CD4-positive, alpha-beta T cell treated with Interleukin-12 subunit alpha and Interleukin-12 subunit beta, for 1 hour (primary cell): ENCODE measurements at regions not wholly inside any gene's neighbourhood (a gene's known extent, or its start where the extent isn't known, plus 50 kb on each side); places are given as distances from the start of the nearest gene placed in this dataset.

Experiments used
- DNase-seq: peaks from one replicate; pipeline ENCODE4 v3.0.0-alpha.2; 2020

DNA sequence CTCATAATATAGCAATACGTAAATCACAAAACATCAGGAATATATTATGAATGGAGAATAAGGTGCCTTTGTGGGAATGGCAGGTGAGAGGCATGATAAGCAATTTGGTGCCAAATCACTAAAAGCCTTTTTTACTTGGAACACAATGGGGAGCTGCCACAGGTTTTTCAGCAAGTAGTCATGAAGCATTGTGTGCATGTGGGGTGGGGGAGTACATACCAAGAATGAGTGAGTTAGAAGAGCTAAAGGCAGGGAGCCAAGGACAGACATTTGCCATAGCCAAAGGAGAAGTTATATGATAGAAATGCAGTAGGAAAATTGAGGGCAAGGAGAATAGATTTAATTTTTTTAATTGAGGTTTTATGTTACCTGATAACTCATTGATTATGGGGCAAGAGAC, 445.0 kb upstream of the SMC2 start:
- no peak for DNase-seq

- no peak for DNase-seq
These were observed 436.0 kb upstream of the SMC2 start for GRCh38 chr9:103658156-103658555.

DNA sequence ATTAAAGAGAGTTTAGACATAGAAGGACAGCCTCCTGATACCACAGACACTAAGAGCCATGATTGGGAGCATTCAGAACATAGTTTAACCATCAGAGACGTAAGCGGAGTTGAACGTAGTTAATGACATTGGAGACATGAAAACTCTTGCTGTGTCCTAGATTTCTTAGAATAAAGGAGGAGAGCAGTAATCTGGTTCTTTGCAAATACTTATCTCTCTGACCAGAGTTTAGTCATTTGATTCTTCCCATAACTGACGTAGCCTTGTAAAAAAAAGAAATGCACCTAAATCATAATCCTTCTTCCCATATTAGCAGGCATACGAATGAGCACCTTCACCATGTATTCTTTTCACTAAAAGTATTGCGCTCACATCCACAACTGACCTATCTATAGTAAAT, 433.3 kb upstream of the SMC2 start:
- no peak for DNase-seq

DNA sequence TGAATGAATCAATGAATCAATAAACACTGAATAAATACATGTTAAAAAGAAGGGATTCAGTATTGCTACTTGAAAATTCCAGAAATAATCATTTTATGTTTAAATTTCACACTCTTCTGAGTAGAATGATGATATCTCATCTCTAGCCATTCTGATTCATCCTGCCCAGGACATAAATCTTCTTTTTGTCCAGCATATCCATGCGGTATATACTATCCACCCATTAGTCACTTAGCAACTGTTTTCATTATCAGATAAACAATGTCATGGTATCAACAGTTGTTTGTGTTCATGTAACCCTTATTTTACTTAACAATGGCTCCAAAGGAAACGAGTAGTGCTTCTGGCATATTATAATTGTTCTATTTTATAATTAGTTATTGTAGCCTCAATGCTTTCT, 432.4 kb upstream of the SMC2 start:
- DNase-seq = no peak

DNA sequence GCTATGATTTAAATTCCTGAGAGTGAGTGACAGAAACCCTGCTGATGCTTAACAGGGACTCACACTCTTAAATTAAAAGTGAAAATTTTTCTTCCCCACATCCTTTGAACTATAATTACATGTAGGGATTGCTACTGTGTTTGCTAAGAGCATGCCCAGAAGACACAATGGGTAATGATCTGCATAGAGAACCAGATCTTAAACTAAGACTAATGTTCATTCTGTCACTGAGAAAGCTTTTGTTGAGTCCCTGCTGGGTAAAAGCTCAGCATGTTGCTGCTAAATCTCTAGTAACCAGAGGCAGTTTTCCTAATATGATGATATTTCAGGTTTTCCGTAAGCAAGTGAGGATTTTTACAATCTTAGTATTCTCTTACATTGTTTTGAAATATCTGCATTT, 424.8 kb upstream of the SMC2 start:
- DNase-seq = no peak

DNA sequence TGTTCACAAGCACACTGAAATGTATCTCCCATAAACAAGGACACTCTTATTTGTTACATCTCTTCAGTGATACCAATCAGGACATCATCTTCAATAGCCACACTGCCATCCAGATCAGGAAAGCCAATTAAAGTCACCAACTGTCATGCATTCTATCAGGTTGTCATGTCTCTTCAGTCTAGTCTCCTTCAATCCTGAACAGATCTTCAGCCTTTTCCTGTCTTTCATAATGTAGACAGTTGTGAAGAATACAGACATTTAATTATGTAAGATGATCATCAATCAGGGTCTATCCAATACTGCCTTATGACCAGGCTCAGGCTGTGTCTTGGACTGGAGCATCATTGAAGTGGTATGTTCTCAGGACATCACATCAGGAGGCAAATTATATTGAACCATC, 419.8 kb upstream of the SMC2 start:
- DNase-seq = no peak

DNA sequence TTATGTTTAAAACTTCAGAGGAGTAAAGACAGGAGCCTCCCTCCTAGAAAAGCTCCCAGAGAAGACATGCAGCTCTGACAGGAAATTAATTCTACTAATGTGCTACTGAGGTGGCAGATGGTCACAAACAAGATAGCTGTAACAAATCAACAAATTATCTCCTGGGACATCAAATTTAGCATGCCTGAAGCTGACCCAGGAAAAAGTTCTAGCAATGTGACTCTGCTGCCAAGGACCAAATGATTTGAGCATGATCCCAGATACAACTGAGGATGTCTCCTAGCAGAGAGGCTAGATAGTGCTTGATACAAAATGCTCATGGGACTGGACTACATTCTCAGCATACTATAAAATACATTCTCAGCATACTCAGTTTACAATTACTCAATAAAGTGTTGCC, 413.5 kb upstream of the SMC2 start:
- no peak for DNase-seq

GRCh38 chr9:103681435-103681834, 412.7 kb upstream of the SMC2 start:
- no peak for DNase-seq

GRCh38 chr9:103700195-103700962, 393.7 kb upstream of the SMC2 start:
- DNase-seq = no peak

DNA sequence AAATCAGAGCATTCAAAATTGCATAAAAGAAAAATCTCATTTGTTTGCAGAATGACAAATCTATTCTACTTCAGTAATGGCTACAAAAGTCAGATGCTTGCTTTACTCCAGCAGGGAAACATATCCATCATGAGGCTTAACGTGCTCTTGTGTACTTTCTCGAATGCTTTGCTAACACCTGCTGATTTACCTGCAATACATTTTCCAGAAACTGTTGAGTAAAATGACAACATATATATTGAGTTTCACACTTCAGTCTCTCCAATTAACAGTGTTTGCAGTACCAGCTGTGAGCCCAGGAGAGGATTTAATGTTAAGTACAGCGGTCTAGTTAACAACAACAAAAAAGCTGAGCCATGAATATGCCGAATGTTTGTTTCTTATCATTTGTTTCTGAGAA, 391.5 kb upstream of the SMC2 start:
- no peak for DNase-seq

DNA sequence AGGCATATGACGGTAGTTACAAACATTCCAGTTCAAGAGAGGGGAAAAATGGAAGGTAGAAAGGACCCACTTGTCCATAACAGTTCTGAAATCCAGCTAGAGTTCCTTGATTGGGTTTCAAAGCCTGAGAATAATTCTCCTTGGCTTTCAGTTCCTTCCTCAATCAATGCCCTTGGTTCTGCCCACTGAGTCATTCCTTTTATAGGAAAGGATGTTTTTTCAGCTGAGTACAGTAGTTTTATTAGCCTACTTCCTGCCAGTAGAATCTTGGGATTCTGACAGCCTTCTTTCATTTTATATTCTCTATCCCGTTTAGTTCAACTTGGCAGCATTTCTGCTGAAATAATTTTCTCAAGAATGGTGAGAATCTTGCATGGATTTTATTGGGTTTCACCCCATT, 386.9 kb upstream of the SMC2 start:
- no peak for DNase-seq

DNA sequence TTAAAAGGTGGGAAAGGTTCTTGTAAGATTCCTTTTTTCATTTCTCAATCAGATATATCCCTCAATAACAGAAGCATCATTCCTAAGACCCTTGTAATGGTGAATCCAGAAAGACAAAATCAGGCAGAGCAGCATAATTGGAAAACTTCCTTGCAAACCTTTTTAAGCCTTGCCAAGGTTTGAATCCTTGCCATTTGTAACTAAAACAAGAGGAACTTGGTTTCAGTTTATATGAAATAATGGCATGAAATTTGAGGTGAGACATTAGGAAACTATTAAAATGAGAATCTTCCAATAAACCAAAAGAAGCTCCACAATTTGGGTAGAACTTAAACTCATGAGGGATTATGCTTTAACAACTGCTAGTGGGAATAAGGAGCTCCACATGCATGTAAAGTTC, 384.7 kb upstream of the SMC2 start:
- DNase-seq = no peak

DNA sequence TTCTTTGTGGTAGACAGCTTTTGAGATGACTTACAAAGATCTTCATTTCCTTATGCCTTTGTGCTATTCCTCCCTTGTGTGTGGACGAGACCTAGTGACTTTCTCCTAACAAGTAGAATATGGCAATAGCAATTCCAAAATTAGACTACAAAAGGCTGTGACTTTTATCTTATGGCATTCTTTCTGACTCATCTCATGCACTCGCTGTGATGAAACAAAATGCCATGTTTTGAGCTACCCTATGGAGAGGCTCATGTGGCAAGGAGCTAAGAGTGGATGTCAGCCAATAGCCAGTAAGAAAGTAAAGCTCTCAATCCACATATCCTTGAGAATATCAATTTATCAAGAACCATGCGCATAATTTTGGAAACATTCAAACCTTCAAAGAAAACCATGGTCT, 380.5 kb upstream of the SMC2 start:
- DNase-seq = no peak

- DNase-seq = no peak
These were observed 379.1 kb upstream of the SMC2 start for GRCh38 chr9:103714992-103715391.

- DNase-seq = no peak
These were observed 373.1 kb upstream of the SMC2 start for GRCh38 chr9:103721056-103721455.

GRCh38 chr9:103730866-103731265, 363.2 kb upstream of the SMC2 start:
- no peak for DNase-seq

GRCh38 chr9:103731541-103731940, 362.6 kb upstream of the SMC2 start:
- no peak for DNase-seq

GRCh38 chr9:103734471-103734870, 359.6 kb upstream of the SMC2 start:
- DNase-seq = no peak

GRCh38 chr9:103755441-103755840, 338.7 kb upstream of the SMC2 start:
- DNase-seq = no peak

DNA sequence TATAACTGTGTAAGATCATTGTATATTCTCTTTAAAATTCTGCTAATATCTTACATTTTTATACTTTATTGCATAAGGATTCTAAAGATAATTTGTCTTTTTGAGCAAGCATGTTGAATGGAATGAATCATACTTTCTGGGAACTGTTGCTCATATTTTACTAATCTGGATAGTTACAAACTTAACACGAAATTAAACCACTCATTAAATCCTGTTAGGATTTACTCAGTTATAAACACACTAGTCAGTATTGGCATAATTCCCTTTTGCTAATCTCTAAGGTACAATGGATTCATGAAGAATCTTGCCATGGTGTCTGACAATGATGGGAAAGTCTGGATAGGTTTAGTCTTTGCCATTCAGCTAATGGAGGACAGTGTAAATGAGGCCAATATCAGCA, 338.1 kb upstream of the SMC2 start:
- DNase-seq = no peak

GRCh38 chr9:103757062-103757461, 337.0 kb upstream of the SMC2 start:
- no peak for DNase-seq

DNA sequence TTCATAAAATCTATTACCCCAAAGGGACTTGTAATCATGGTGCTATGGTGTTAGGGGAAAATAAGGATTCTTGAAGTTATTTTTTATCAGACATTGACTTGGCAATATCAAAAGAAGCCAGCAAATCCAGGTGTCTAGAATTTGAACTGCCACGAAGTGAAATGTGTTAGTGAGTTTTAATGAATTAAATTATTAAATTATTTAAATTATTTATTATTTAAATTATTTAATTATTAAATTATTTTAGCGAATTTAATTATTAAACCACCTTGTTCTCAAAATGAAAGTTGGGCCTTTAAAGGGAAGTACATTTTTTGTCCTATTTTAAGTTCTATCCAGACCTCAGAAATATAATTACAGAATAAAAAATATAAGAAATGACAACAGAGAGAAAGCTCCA, 332.6 kb upstream of the SMC2 start:
- no peak for DNase-seq

GRCh38 chr9:103789686-103790085, 304.4 kb upstream of the SMC2 start:
- no peak for DNase-seq

- peak; percentile 15 for DNase-seq
These were observed 295.5 kb upstream of the SMC2 start for GRCh38 chr9:103798620-103799019.

- no peak for DNase-seq
These were observed 294.1 kb upstream of the SMC2 start for GRCh38 chr9:103799959-103800358.

GRCh38 chr9:103802068-103802467, 292.0 kb upstream of the SMC2 start:
- no peak for DNase-seq
